ENCODE measurements at regions not wholly inside any gene's neighbourhood (a gene's known extent, or its start where the extent isn't known, plus 50 kb on each side); places are given as distances from the start of the nearest gene placed in this dataset.

DNA sequence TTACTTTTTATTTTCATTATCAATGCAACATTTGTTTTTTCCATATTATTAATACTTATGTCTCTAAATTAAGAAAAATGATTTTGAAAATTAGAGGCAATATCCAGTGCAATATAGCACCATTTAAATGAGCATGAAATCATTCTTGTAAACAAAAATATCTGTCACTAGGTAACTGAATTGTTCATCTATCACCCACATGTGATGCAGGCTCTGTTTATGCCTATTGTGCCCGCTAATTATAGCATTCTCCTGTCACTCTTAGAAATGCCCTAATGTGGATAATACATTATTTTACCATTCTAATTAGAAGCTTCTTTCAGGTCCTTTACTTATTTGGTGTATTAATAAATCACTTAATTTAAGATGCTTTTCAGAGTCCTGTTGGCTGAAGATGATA is 1332.4 kb downstream of the AACS start:
- Mint-ChIP-seq H3K9me3 (peaks cover 25% of the 10 kb centered on the region), H3K36me3 (ENCODE audit: low read depth) (no peaks in the 10 kb centered on the region), H3K27ac (no peak overlapping the region), H3K4me1 (ENCODE audit: low read depth) (no peaks in the 10 kb centered on the region), H3K4me3 (no peak overlapping the region), H3K27me3 (ENCODE audit: insufficient read depth) (no peaks in the 10 kb centered on the region)
- no peak for DNase-seq
- TF ChIP-seq, protein P1, sequence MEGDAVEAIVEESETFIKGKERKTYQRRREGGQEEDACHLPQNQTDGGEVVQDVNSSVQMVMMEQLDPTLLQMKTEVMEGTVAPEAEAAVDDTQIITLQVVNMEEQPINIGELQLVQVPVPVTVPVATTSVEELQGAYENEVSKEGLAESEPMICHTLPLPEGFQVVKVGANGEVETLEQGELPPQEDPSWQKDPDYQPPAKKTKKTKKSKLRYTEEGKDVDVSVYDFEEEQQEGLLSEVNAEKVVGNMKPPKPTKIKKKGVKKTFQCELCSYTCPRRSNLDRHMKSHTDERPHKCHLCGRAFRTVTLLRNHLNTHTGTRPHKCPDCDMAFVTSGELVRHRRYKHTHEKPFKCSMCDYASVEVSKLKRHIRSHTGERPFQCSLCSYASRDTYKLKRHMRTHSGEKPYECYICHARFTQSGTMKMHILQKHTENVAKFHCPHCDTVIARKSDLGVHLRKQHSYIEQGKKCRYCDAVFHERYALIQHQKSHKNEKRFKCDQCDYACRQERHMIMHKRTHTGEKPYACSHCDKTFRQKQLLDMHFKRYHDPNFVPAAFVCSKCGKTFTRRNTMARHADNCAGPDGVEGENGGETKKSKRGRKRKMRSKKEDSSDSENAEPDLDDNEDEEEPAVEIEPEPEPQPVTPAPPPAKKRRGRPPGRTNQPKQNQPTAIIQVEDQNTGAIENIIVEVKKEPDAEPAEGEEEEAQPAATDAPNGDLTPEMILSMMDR (IDR thresholded peaks at IDR 0.05) = no peak

DNA sequence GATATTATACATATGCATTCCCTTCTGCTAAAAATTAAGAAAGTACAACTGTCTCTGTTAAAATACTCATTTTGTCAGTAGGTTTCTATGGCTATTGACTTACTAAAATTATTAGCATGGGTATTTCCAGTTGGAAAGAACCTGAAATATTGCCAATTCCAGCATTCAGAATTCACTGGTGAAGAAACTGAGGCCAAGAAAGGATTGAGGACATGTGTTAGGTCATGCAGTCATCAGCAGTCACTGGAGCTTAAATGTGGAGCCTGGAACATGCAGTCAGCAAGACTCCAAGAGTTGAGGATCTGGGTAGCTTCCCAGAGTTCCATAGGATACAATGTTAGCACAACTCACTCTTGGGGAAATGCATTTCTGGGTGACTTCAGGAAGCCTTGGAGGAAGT is 1335.6 kb downstream of the AACS start:
- Mint-ChIP-seq H3K27me3 (ENCODE audit: insufficient read depth) (no peaks in the 10 kb centered on the region), H3K27ac (no peak overlapping the region), H3K36me3 (ENCODE audit: low read depth) (no peaks in the 10 kb centered on the region; the same call in 1 of the 2 replicates), H3K9me3 (peaks cover 24% of the 10 kb centered on the region), H3K4me1 (ENCODE audit: low read depth) (no peaks in the 10 kb centered on the region; the same call in 1 of the 2 replicates), H3K4me3 (no peak overlapping the region)
- DNase-seq = no peak
- TF ChIP-seq, protein P1 (IDR thresholded peaks at IDR 0.05) = no peak

DNA sequence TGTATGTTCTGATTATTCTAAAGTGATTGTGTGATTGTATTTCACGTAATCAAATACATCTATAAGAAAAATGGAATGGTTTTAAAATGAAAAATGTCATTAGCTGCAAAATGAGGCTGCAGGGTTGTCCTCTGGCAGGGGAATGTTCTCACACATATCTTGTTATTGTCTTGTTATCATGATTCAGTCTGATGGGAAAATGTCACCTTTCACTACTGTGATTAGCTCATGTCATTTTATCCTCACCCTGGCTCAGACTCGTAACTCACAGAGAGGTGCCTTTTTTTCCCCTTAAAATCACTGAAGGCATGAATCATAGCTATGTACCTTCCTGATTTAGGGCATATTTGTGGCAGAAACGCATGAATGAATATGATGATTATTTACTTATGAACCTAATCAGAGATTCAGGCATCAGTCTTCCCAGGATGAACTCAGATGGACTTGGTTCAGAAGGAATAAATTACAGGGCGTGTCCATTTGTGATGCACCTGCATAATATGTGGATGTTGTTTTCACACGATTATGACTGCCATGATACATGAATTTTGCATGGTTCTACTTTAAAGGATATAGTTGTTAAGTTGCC is 1339.2 kb downstream of the AACS start:
- TF ChIP-seq, protein P1 (IDR thresholded peaks at IDR 0.05) = no peak
- Mint-ChIP-seq H3K27ac (no peak overlapping the region), H3K4me3 (no peak overlapping the region), H3K27me3 (ENCODE audit: insufficient read depth) (no peaks in the 10 kb centered on the region), H3K4me1 (ENCODE audit: low read depth) (no peaks in the 10 kb centered on the region; the same call in 1 of the 2 replicates), H3K9me3 (peaks cover 18% of the 10 kb centered on the region), H3K36me3 (ENCODE audit: low read depth) (no peaks in the 10 kb centered on the region; the same call in 1 of the 2 replicates)
- no peak for DNase-seq

DNA sequence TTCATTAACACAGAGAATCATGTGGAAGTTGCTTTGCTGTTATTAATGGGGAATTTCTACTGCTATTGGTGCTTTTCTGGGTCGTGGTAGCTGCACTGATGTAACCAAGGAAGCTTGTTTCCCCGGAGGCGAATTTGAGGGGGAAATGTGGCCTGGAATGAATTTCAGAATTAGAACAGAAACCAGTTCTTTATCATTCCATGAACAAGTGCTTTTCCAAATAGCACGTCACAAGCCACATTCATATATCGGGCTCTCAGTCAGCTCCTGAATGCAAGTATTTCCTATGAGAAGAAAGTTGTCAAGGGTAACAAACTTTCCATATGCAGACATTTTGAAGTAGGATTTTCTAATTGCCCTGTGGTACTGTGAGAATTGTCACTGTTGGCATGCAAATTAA is 1353.2 kb downstream of the AACS start:
- peaks cover 4% of the 10 kb centered on the region; the same call in 1 of the 2 replicates for H3K36me3 Mint-ChIP-seq (ENCODE audit: low read depth)
- H3K27ac Mint-ChIP-seq = no peak overlapping the region
- no peaks in the 10 kb centered on the region for H3K4me1 Mint-ChIP-seq (ENCODE audit: low read depth)
- TF ChIP-seq, protein P1 (IDR thresholded peaks at IDR 0.05) = no peak
- no peak overlapping the region for H3K4me3 Mint-ChIP-seq
- DNase-seq = no peak
- H3K9me3 Mint-ChIP-seq = peaks cover 36% of the 10 kb centered on the region
- no peaks in the 10 kb centered on the region for H3K27me3 Mint-ChIP-seq (ENCODE audit: insufficient read depth)

DNA sequence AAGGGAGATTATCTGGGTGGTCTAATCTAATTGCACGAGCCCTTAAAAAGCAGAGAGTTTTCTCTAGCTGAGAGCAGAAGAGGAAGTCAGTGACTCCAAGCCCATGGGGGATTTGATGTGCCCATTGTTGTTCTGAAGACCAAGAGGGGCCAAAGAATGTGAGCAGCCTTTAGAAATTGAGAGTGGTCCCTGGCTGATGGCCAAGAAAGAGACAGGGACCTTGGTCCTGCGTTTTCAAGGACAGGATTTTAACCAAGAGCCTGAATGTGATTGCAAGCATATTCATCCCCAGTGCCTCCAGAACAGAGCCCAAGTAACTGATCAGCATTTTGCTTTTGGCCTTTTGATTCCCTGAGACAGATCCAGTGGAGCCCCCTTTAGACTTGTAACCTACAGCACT is 1353.9 kb downstream of the AACS start:
- peaks cover 36% of the 10 kb centered on the region for H3K9me3 Mint-ChIP-seq

More for the DNA sequence above, 1353.9 kb downstream of the AACS start:
- Mint-ChIP-seq H3K4me3 (no peak overlapping the region), H3K36me3 (ENCODE audit: low read depth) (peaks cover 4% of the 10 kb centered on the region; the same call in 1 of the 2 replicates), H3K27me3 (ENCODE audit: insufficient read depth) (no peaks in the 10 kb centered on the region), H3K4me1 (ENCODE audit: low read depth) (no peaks in the 10 kb centered on the region), H3K27ac (no peak overlapping the region)
- TF ChIP-seq, protein P1 (IDR thresholded peaks at IDR 0.05) = no peak
- DNase-seq = no peak
